A549 (cell line): ENCODE measurements at regions not wholly inside any gene's neighbourhood (a gene's known extent, or its start where the extent isn't known, plus 50 kb on each side); places are given as distances from the start of the nearest gene placed in this dataset.

ENCODE experiments used
- ATAC-seq, 2 experiments: fragments of 200-7000 bp in 1 of 2; fragments of >200 bp in 1 of 2; cut with Nextera tagmentation in 1 of 2; cut with Tn5 transposase in 1 of 2; 3 replicates each; pipeline versions ENCODE4 v1.8.0 to v1.9.1; 2018 to 2020; ENCODE audit warnings: mild to moderate bottlenecking in 1 of 2, moderate library complexity in 1 of 2
- CTCF ChIA-PET: fragments of 300-600 bp; sonication (Branson Sonifier 250); formaldehyde crosslinking; extraction: SDS; loops from one replicate; lab custom pipeline; 2021; ENCODE audit warnings: antibody characterized with exemption, inconsistent platforms; lab: Yijun Ruan, JAX
- POLR2A ChIA-PET: fragments of 350-600 bp; formaldehyde crosslinking; extraction: SDS; loops from one replicate; lab custom pipeline; 2021; ENCODE audit warnings: antibody characterized with exemption, inconsistent platforms; lab: Yijun Ruan, JAX
- DNase-seq, 2 experiments: peaks; one replicate each; pipeline versions ENCODE4 v3.0.0 to v3.0.0-alpha.2; 2011 to 2016; ENCODE audit warnings: low read depth in 1 of 2, low spot score in 1 of 2
- FAIRE-seq: peaks from 2 replicates; lab custom pipeline; 2011; peaks lifted over from hg19 to GRCh38; lab: Jason Lieb, UNC
- H3K27ac ChIP-seq, 2 experiments: fragments of >200 bp; sonication (Bioruptor Twin); formaldehyde crosslinking; 3 replicates each; pipeline ENCODE4 v1.5.1; 2016 to 2017
- H3K4me1 ChIP-seq: fragments of >200 bp; sonication (Bioruptor Twin); formaldehyde crosslinking; 3 replicates; pipeline ENCODE4 v1.6.1; 2016
- H3K4me2 ChIP-seq: fragments of >200 bp; sonication (Bioruptor Twin); formaldehyde crosslinking; 3 replicates; pipeline ENCODE4 v1.6.1; 2016
- H3K4me3 ChIP-seq: fragments of >200 bp; sonication (Bioruptor Twin); formaldehyde crosslinking; 3 replicates; pipeline ENCODE4 v1.5.1; 2016
- H3K9me3 ChIP-seq: fragments of >200 bp; sonication (Bioruptor Twin); formaldehyde crosslinking; 3 replicates; pipeline ENCODE4 v1.6.1; 2016
- ATOH8 ChIP-seq: fragments of 250-450 bp; sonication (Bioruptor Pico); IDR thresholded peaks from 2 replicates; pipeline ENCODE4 v1.5.0; 2020; ENCODE audit warnings: low read depth, mild to moderate bottlenecking, moderate library complexity
- BCL3 ChIP-seq: fragments of >200 bp; sonication (Bioruptor Twin); formaldehyde crosslinking; IDR thresholded peaks from 3 replicates; pipeline ENCODE4 v1.6.1; 2016
- CEBPB ChIP-seq, 2 experiments: fragments of >200 bp in 1 of 2; sonication (Bioruptor Twin) in 1 of 2; formaldehyde crosslinking in 1 of 2; IDR thresholded peaks; 2 replicates each; pipeline ENCODE4 v1.6.1; 2012 to 2016
- CHD4 ChIP-seq: fragments of 200-600 bp; sonication (generic); IDR thresholded peaks from 2 replicates; pipeline ENCODE4 v1.6.1; 2016; ENCODE audit warnings: antibody characterized with exemption, mild to moderate bottlenecking, borderline replicate concordance
- E2F6 ChIP-seq: IDR thresholded peaks from 2 replicates; pipeline ENCODE4 v1.6.1; 2012; ENCODE audit warnings: low read depth, borderline replicate concordance
- EHF ChIP-seq: fragments of 250-450 bp; sonication (Bioruptor Pico); IDR thresholded peaks from 2 replicates; pipeline ENCODE4 v1.5.0; 2020; ENCODE audit warnings: mild to moderate bottlenecking
- FOSB ChIP-seq: fragments of 250-450 bp; sonication (Bioruptor Pico); IDR thresholded peaks from 2 replicates; pipeline ENCODE4 v1.5.0; 2020; ENCODE audit warnings: mild to moderate bottlenecking, moderate library complexity
- FOXS1 ChIP-seq: fragments of 250-450 bp; sonication (Bioruptor Pico); IDR thresholded peaks from 2 replicates; pipeline ENCODE4 v1.5.0; 2020; ENCODE audit warnings: mild to moderate bottlenecking, moderate library complexity
- GATA3 ChIP-seq: IDR thresholded peaks from 2 replicates; pipeline ENCODE4 v1.6.1; 2012; ENCODE audit warnings: borderline replicate concordance
- HES2 ChIP-seq: fragments of >200 bp; sonication (Bioruptor Twin); formaldehyde crosslinking; IDR thresholded peaks from 2 replicates; pipeline ENCODE4 v1.6.1; 2016
- HOXB5 ChIP-seq: fragments of 250-450 bp; sonication (Bioruptor Pico); IDR thresholded peaks from 2 replicates; pipeline ENCODE4 v1.5.0; 2020; ENCODE audit warnings: mild to moderate bottlenecking, moderate library complexity
- JUN ChIP-seq, 2 experiments: fragments of >200 bp; sonication (Bioruptor Twin); formaldehyde crosslinking; IDR thresholded peaks; 2 replicates in 1 of 2; 3 replicates in 1 of 2; pipeline ENCODE4 v1.6.1; 2016 to 2017
- KDM1A ChIP-seq: fragments of 200-600 bp; sonication (generic); IDR thresholded peaks from 2 replicates; pipeline ENCODE4 v1.6.1; 2016; ENCODE audit warnings: low read depth, mild to moderate bottlenecking
- MYC ChIP-seq: IDR thresholded peaks from 2 replicates; pipeline ENCODE4 v1.6.1; 2012; ENCODE audit warnings: mild to moderate bottlenecking, inconsistent platforms, low read length, improper control_type of control experiment, borderline replicate concordance
- PBX3 ChIP-seq: IDR thresholded peaks from 2 replicates; pipeline ENCODE4 v1.6.1; 2012
- POLR2AphosphoS2 ChIP-seq: conservative IDR thresholded peaks from 2 replicates; pipeline ENCODE4 v1.6.1; 2012; ENCODE audit warnings: low read length, improper control_type of control experiment, inconsistent platforms
- RAD21 ChIP-seq, 2 experiments: fragments of >200 bp in 1 of 2; sonication (Bioruptor Twin) in 1 of 2; formaldehyde crosslinking in 1 of 2; IDR thresholded peaks in 1 of 2; conservative IDR thresholded peaks in 1 of 2; 2 replicates in 1 of 2; 3 replicates in 1 of 2; pipeline ENCODE4 v1.6.1; 2012 to 2018; ENCODE audit warnings: inconsistent platforms in 1 of 2
- RARB ChIP-seq: fragments of 250-450 bp; sonication (Bioruptor Pico); IDR thresholded peaks from 2 replicates; pipeline ENCODE4 v1.8.0; 2021; ENCODE audit warnings: mild to moderate bottlenecking, moderate library complexity
- RCOR1 ChIP-seq: fragments of 150-350 bp; IDR thresholded peaks from 2 replicates; pipeline ENCODE4 v1.6.1; 2014; ENCODE audit warnings: antibody characterized with exemption, low read length, low read depth
- RNF2 ChIP-seq: fragments of 200-600 bp; sonication (generic); IDR thresholded peaks from 2 replicates; pipeline ENCODE4 v1.6.1; 2016; ENCODE audit warnings: low read depth, mild to moderate bottlenecking, antibody characterized with exemption, moderate library complexity, borderline replicate concordance
- SREBF2 ChIP-seq: fragments of 450-650 bp; IDR thresholded peaks from 2 replicates; pipeline ENCODE4 v1.6.1; 2014; ENCODE audit warnings: mild to moderate bottlenecking, moderate library complexity
- ZFP36 ChIP-seq: fragments of 450-650 bp; IDR thresholded peaks from 2 replicates; pipeline ENCODE4 v1.6.1; 2014; ENCODE audit warnings: borderline replicate concordance; ENCODE audit not compliant: partially characterized antibody
- ZNF302 ChIP-seq: fragments of 250-450 bp; sonication (Bioruptor Pico); IDR thresholded peaks from 2 replicates; pipeline ENCODE4 v1.9.0; 2021; ENCODE audit warnings: inconsistent platforms, mild to moderate bottlenecking, moderate library complexity
- WGBS: methylation state at CpG from one replicate; pipeline ENCODE4 v1.1.6; 2017; ENCODE audit errors: missing lambda C conversion rate; 5-methylcytosine and 5-hydroxymethylcytosine counted together

- Histone ChIP-seq H3K4me1 (no peaks in the 10 kb centered on the region), H3K4me3 (no peak overlapping the region), H3K4me2 (no peak overlapping the region), H3K27ac (no peak overlapping the region), H3K9me3 (no peaks in the 10 kb centered on the region)
- no peak for DNase-seq
- FAIRE-seq = no peak
- ChIA-PET CTCF (no interaction called here), POLR2A (no interaction called here)
- TF ChIP-seq EHF (CRISPR knock-in tag) = no peak
- TF ChIP-seq FOXS1 = no peak
- TF ChIP-seq JUN (IDR thresholded peaks at IDR 0.05) = no peak
- no peak for TF ChIP-seq PBX3
- TF ChIP-seq SREBF2 = no peak
- no peak for TF ChIP-seq FOSB (CRISPR knock-in tag)
- no peak for TF ChIP-seq CEBPB (IDR thresholded peaks at IDR 0.05)
- no peak for TF ChIP-seq MYC
- no peak for TF ChIP-seq ZNF302
- no peak for TF ChIP-seq BCL3
- no peak for TF ChIP-seq RNF2
- TF ChIP-seq RAD21 (conservative IDR thresholded peaks at IDR 0.05 in 1 of 2, IDR thresholded peaks at IDR 0.05 in 1 of 2) = no peak
- no peak for TF ChIP-seq RCOR1
- TF ChIP-seq CHD4 = no peak
- TF ChIP-seq HES2 = no peak
- no peak for TF ChIP-seq POLR2AphosphoS2
- no peak for TF ChIP-seq E2F6
- no peak for TF ChIP-seq ATOH8 (CRISPR knock-in tag)
- TF ChIP-seq HOXB5 (CRISPR knock-in tag) = no peak
- no peak for TF ChIP-seq RARB (CRISPR knock-in tag)
- WGBS = 64% methylated on average over 3 of the region's 3 CpGs
- ATAC-seq = no peak
Observed at GRCh38 chr7:67777119-67777518, 780.5 kb downstream of the TYW1 start.

GRCh38 chr7:67781841-67782240 lies 785.2 kb downstream of the TYW1 start:
- TF ChIP-seq ZFP36 (no peak), GATA3 (no peak), KDM1A (no peak)
- FAIRE-seq = no peak
- Histone ChIP-seq H3K4me1 (no peaks in the 10 kb centered on the region), H3K9me3 (no peaks in the 10 kb centered on the region), H3K4me2 (no peak overlapping the region), H3K4me3 (no peak overlapping the region), H3K27ac (no peak overlapping the region)
- POLR2A ChIA-PET = no interaction called here
- CTCF ChIA-PET = no interaction called here
- no peak for DNase-seq
- no peak for ATAC-seq
- 31% methylated on average over 7 of the region's 7 CpGs for WGBS
